Endothelial cell (in vitro differentiated cells): ENCODE measurements at regions not wholly inside any gene's neighbourhood (a gene's known extent, or its start where the extent isn't known, plus 50 kb on each side); places are given as distances from the start of the nearest gene placed in this dataset.

Experiments
- DNase-seq: peaks from one replicate; pipeline ENCODE4 v3.0.0; 2021; ENCODE audit warnings: low spot score
- H3K27ac Mint-ChIP-seq: one replicate; pipeline ENCODE4 v1.8.0; 2021; ENCODE audit warnings: mixed read lengths, inconsistent platforms; ENCODE audit not compliant: unreplicated experiment
- H3K27me3 Mint-ChIP-seq: one replicate; pipeline ENCODE4 v1.8.0; 2021; ENCODE audit warnings: mild to moderate bottlenecking, moderate library complexity, mixed read lengths, inconsistent platforms; ENCODE audit not compliant: unreplicated experiment
- H3K36me3 Mint-ChIP-seq: one replicate; pipeline ENCODE4 v1.8.0; 2021; ENCODE audit warnings: mild to moderate bottlenecking, low read depth, mixed read lengths, inconsistent platforms; ENCODE audit not compliant: unreplicated experiment
- H3K4me1 Mint-ChIP-seq: one replicate; pipeline ENCODE4 v1.8.0; 2021; ENCODE audit warnings: mild to moderate bottlenecking, mixed read lengths, inconsistent platforms; ENCODE audit not compliant: unreplicated experiment
- H3K4me3 Mint-ChIP-seq: one replicate; pipeline ENCODE4 v1.8.0; 2021; ENCODE audit warnings: mild to moderate bottlenecking, mixed read lengths, inconsistent platforms; ENCODE audit not compliant: unreplicated experiment
- H3K9me3 Mint-ChIP-seq: one replicate; pipeline ENCODE4 v1.8.0; 2021; ENCODE audit warnings: mixed read lengths, inconsistent platforms; ENCODE audit not compliant: unreplicated experiment
- CTCF ChIP-seq: fragments of 200-600 bp; sonication (generic); IDR thresholded peaks from one replicate; pipeline ENCODE4 v1.5.0; 2021; ENCODE audit warnings: antibody characterized with exemption; ENCODE audit not compliant: unreplicated experiment

- DNase-seq: no peak
- Mint-ChIP-seq H3K4me3 (no peak overlapping the region), H3K4me1 (no peaks in the 10 kb centered on the region), H3K27me3 (no peaks in the 10 kb centered on the region), H3K36me3 (no peaks in the 10 kb centered on the region), H3K27ac (no peak overlapping the region), H3K9me3 (peaks cover 7% of the 10 kb centered on the region)
- no peak for TF ChIP-seq CTCF
These were observed 160.9 kb downstream of the ALG10B start for GRCh38 chr12:38477340-38478090.

GRCh38 chr12:38480594-38480993 is 164.0 kb downstream of the ALG10B start:
- H3K27me3 Mint-ChIP-seq: no peaks in the 10 kb centered on the region
- no peak overlapping the region for H3K27ac Mint-ChIP-seq
- peaks cover 7% of the 10 kb centered on the region for H3K9me3 Mint-ChIP-seq
- no peaks in the 10 kb centered on the region for H3K4me1 Mint-ChIP-seq
- DNase-seq: no peak
- H3K36me3 Mint-ChIP-seq: no peaks in the 10 kb centered on the region
- no peak overlapping the region for H3K4me3 Mint-ChIP-seq
- TF ChIP-seq CTCF: no peak

- Mint-ChIP-seq H3K4me1 (no peaks in the 10 kb centered on the region), H3K9me3 (peaks cover 13% of the 10 kb centered on the region), H3K27me3 (peaks cover 2% of the 10 kb centered on the region), H3K4me3 (no peak overlapping the region), H3K36me3 (no peaks in the 10 kb centered on the region), H3K27ac (no peak overlapping the region)
- DNase-seq: no peak
- TF ChIP-seq CTCF: no peak
These were observed 168.4 kb downstream of the ALG10B start for GRCh38 chr12:38484821-38485449.

- DNase-seq: no peak
- H3K36me3 Mint-ChIP-seq: no peaks in the 10 kb centered on the region
- no peak overlapping the region for H3K4me3 Mint-ChIP-seq
- no peak for TF ChIP-seq CTCF
- H3K27ac Mint-ChIP-seq: no peak overlapping the region
- H3K27me3 Mint-ChIP-seq: peaks cover 2% of the 10 kb centered on the region
- peaks cover 9% of the 10 kb centered on the region for H3K9me3 Mint-ChIP-seq
- H3K4me1 Mint-ChIP-seq: no peaks in the 10 kb centered on the region
These were observed 172.3 kb downstream of the ALG10B start for GRCh38 chr12:38488866-38489265.

GRCh38 chr12:38490073-38490472 is 173.5 kb downstream of the ALG10B start:
- Mint-ChIP-seq H3K27me3 (peaks cover 2% of the 10 kb centered on the region), H3K27ac (no peak overlapping the region), H3K36me3 (no peaks in the 10 kb centered on the region), H3K4me3 (no peak overlapping the region), H3K4me1 (no peaks in the 10 kb centered on the region), H3K9me3 (peaks cover 9% of the 10 kb centered on the region)
- no peak for TF ChIP-seq CTCF
- DNase-seq: no peak
